HG02763 (cell line): ENCODE measurements at regions not wholly inside any gene's neighbourhood (a gene's known extent, or its start where the extent isn't known, plus 50 kb on each side); places are given as distances from the start of the nearest gene placed in this dataset.

Experiments
- ATAC-seq: cut with Tn5 transposase; IDR thresholded peaks from one replicate; pipeline ENCODE4 v1.9.1; 2021; ENCODE audit warnings: mild to moderate bottlenecking, moderate library complexity; ENCODE audit not compliant: unreplicated experiment

DNA sequence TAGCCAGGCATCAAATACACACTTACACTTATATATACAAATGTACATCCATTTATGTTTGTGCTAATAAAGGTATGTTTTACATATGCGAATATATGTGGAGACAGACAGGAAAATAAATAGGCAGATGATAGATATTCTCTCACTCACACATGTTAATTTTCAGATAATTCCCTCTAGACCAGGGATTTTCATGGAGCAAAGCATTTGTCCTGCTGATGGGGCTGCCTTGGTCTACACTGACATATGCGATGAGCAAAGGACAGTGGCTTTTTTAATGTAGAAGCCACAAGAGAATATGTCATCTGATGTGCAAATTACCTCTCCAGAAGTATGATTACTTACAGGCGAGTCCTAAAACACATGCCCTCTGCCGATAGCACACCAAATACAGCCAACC lies 224.5 kb downstream of the VEGFC start:
- no peak for ATAC-seq

DNA sequence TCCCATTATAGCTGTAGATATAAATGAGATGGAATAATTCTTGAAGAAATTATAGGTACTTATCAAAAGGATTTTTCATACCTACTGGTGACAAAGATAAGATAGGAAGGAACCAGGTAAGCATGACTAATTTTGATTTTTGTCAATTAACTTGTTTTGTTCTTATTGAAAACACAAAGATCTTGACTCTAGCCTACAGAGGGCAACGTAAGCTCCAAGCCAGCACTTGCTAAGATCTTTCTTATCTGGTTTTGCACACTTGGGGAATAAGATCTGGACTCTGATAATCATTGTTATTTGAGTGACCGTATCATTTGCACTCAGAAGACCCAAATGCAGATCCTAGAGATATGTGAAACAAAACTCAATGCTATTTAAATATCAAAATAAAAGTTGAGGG lies 223.4 kb downstream of the VEGFC start:
- no peak for ATAC-seq

DNA sequence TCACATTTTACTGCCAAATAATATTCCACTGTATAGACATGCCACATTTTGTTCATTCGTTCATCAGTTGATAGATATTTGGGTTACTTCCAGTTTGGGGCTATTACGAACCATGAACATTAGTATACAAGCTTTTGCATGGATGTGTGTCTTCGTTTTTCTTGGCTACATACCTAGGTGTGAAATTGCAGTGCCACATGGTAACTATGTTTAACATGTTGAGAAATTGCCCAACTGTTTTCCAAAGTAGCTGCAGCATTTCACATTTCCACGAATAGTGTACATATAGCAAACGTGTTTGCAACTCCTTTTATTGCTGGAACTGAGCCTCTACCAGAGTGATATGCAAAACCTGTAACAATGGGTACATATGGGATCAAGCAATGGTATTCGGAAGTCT lies 221.5 kb downstream of the VEGFC start:
- no peak for ATAC-seq

DNA sequence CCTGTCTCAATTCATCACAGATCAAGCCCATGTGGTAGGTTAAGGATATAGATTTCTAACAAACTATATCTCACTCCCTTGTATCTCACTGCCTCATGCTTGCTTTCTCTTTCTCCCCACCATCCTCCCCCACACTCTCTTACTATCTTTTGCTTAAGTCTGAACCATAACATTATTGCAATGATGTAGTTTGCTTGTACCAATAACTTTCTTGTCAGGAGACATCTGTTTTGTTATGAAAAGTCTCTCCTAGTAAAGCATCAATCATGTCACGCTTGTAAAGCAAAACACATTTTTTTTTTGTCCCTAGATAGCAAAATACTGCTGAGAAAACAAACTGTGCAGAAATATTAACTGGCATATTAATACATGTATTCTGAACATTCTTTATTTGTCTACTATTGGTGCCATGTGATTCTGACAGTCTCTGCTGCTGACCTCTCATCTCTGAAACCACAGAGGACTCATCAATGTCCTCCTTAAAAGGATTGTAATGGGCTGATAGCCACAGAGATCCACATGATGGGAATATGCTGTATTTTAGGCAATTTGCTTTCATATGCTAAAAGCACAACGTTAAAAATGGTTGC lies 217.5 kb downstream of the VEGFC start:
- no peak for ATAC-seq

DNA sequence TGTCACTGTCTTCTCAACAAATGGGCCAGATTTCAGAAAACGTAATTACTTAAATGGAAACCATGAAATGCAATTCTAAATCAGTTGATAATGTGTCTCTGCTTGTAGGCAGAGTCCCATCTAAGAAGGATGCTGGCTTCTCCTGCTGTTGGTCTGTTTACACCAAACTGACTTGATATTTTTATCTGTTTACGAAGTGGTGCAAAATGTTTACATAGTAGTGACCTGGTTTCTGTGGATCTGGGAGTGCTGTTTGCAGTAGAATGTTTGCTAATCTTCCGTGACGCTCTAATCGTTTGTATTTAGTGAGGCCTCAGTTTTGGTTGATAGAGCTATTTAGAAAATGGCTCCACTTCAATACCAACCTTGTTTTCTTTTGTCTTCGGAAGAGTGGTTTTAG lies 213.5 kb downstream of the VEGFC start:
- ATAC-seq, result no peak

DNA sequence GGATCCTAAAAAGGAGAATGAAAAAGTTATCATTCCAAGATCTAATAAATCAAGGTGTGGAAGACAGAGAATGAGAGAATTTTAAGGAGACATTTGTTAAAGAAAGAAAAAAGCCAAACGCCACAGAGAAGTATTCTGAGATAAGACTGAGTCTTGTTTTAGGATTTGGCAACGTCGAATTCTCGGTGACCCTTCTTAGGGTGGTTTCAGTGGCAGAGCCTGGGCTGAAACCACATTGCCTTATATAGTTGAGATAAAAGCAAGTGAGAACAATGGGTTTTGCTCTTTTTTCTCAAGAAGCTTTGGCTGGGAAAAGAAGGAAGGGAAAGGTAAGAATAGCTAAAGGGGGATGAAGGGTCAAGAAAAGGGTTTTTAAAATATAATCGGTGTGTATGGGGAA lies 209.4 kb downstream of the VEGFC start:
- no peak for ATAC-seq

DNA sequence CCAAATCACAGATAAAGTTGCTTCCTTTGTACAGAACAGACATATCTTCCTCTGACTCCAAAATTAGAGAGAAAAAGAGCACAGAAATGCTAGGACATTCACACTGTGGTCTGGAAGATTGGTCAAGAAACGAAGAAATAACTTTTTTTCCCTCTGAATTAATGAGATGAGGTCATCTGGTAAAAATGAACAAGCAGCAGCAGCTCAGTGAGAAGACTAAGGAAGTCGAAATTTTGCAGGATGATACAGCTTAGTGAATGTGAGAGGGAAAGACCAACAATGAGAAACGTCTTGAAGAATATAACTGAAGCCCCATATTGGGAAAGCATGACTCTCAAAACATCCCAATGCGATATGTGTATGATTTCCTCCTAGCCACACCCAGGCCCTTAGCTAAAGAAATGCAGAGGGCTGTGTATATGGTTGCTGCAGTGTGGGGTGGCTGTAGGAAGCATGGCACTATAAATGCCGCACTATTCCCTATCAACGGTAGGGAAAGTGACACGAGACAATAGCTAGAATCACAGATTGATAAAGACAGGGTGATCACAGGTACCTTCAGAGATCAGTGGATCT lies 208.6 kb downstream of the VEGFC start:
- no peak for ATAC-seq

DNA sequence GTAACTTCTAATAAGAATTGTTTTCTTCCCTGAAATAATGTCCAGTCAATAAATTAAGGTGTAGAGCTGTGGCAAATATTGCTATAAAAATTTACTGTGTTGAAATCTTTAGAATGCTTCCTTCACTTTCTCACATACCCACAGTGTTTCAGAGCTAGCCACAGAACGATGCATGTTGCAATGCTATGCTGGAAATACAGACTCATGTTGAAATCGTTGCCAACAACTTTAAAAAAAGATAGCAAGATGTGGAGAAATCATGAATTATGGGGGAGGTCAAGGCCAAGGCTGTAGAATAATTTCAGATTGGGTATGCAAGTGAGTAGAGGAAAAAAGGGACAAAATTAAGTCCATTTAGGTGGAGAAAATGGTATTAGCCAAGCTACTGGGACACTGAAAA lies 204.8 kb downstream of the VEGFC start:
- ATAC-seq, result no peak

DNA sequence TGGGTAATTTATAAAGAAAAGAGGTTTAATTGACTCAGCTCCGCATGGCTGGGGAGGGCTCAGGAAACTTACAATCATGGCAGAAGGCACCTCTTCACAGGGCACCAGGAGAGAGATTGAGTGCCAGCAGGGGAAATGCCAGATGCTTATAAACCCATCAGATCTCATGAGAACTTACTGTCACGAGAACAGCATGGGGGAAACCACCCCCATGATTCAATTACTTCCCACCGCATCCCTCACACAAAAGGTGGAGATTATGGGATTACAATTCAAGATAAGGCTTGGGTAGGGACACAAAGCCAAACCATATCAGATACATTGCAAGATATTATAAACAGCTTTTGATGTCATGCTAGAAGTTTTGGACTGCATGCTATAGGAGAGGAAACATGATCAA lies 204.3 kb downstream of the VEGFC start:
- no peak for ATAC-seq

DNA sequence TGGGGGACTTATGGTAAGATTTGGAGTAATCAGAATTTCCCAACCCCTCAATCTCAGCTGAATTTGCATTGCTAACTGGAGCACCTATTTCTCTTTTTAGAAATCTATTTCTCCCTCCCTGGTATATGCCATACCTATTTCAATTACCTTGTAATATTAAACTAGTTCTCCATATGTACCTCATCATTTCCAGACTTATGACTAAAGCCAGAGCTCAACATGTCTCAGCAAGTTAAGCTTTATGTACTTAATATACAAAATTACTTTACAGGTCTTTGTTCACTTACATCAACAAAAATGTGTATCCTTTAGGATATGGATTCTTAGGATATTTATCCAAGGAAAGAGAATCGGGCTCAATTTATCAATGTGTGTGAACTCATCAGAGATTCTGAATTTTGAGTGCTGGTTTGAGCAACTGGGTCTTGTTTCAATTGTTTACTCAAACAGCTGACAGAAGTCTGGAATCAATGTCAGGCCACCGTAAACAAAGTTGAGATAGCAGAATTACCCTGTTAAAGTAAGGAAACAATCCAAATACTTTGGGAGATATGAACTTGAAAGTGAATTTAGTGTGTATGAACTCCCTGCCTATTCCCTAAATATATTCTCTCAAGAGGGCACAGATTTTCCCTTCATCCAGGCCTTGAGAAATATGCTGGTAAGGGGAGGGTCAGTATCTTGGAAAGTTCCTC lies 199.6 kb downstream of the VEGFC start:
- no peak for ATAC-seq

DNA sequence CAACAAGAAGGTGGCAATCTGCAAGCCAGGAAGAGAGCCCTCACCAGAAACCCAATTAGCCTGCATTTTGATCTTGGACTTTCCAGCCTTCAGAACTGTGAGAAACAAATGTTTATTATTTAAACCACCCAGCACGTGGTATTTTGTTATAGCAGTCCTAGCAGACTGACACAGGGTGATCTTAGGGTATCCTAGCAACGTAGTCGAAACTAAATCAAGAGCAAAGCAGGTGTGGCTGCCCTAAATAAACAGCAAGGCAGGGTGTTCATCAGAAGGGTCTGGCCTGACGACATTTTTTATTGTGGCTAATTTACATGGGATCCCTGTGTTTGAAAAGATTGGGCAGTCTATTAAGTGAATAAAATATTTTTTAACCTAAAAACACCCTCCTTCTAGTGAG lies 198.8 kb downstream of the VEGFC start:
- ATAC-seq, result no peak

DNA sequence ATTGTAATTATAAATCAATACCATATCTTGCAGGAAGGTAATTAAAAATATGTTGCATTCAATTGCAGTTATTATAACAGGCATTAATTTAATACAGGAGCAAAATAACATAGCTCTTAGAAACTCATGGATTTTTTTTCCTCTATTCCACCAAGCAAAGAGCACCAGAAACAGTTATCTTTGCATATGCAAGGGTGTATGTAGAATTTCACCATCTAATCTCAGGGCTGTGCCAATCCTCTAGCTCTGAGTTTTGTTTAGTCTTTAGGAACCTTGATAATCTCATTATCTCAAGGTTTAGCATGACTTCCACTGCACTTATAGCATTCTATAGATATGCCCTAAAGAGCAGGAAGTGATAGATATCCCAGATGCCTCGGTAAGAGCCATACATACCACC lies 197.5 kb downstream of the VEGFC start:
- ATAC-seq, result no peak

DNA sequence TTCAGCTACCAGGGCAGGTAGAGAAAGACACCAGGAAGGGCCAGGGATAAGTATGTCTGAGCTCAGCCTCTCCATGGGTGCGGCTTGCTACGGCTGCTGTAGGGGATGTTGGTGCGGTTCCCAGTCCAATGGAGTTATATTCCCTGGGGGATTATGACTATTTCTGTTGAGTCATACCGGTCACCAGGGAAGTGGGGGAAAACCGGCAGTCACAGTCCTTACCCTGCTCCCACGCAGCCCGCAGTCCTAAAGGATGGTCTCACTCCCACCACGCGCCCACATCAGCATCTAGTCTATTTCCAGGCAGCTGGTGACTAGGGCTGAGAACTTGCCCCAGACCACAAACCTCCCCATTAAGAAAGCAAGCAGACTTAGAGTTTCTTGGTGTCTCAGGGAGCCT lies 191.6 kb downstream of the VEGFC start:
- no peak for ATAC-seq

DNA sequence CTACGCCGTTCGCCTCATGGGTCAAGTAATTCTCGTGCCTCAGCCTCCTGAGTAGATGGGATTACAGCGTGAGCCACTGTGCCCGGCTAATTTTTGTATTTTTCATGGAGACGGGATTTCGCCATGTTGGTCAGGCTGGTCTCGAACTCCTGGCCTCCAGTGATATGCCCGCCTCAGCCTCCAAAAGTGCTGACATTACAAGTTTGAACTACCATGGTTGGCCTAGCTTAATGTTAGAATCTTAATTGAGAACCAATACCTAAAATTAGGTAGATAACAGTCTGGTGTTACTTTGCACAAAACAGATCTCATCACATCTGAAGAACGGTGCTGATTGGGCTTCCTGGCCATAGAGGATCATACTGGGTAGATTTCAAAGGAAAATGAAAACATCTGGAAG lies 184.9 kb downstream of the VEGFC start:
- ATAC-seq, result no peak

DNA sequence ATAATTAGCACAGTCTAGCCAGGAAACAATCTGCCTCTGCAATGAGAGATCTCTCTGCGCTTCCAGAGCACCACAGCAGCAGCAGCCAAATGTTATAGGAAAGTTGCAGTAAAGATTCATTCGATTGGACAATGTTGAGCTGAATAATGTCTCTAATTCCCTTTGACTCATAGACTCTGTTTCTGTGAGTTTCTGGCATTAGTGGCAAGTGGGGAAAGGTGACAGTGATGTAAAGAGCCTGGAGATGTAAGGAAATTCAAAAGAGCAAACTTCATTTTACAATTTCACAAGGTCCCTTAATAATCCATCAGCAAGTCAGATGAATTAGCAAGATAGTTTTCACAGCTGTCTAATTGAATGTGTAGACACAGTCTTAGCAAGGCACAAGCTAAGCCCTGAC lies 184.4 kb downstream of the VEGFC start:
- no peak for ATAC-seq

DNA sequence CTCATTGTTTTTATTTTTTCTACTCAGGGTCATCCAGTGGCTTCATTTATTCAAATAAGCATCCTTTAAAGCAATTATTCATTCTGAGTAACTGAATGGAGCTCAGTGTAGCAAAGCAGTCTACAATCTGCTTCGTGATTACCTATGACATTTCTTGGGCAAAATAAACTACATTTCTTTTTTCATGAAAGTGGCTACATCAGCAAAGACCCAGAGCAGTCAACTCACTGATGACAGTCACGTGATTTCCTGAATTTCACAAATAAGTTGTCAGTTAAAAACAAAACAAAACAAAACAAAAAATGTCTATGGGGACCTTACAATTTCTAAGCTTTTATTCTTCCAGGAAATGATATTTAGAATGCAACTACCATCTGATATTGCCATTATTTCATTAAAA lies 182.1 kb downstream of the VEGFC start:
- ATAC-seq, result no peak

DNA sequence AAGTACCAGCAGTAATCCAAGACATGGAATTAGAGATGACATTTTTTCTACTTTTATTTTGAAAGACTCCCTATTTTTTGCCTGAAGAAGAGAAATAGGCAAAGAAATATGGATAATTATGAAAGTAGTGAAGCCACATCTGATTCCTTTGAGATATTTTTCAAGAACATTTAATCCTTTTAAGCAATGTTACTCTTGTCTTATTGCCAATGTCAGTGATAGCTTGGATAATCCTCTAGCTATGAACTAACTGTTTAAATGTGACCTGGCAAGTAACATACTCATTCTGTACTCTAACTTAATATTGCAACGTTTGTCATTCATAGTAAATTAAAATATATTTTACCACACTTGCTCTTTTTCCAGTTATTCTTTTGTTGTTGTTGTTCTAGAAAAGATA lies 181.3 kb downstream of the VEGFC start:
- no peak for ATAC-seq

DNA sequence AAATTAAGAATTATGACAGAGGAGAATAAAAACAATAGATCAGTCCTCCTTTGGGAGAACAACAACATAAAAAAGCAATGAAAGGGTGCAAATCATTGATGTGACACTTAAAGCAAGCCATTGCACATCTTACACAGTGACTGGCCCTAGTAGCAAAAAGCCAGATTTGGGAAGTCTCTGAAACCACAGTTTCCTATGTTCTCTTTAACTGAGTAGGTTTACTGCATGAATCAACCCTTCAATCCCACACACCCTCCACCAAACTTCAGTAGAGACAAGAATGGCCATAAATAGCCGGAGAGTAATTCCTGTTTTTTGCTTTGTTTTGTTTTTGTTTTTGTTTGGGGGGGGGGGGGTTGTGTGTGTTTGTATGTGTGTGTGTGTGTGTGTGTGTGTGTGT lies 180.8 kb downstream of the VEGFC start:
- ATAC-seq, result no peak

DNA sequence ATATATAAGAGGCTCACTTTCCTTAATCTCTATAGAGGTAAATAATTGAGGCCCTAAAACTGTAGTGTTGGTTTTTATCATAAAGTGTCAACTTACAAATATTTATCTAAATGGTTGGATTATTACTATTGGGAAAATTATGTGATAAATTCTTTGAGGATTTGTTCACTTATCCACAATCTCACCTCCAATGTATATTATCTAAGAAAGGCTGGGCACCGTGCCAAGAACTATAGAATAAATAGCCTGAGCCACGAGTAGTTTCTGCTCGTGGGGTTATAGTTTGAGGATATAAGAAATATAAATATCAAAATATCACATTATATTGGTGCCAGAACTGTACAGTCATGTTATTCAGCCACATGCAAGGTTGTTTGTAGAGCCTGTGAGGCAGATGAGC lies 177.9 kb downstream of the VEGFC start:
- ATAC-seq, result no peak

DNA sequence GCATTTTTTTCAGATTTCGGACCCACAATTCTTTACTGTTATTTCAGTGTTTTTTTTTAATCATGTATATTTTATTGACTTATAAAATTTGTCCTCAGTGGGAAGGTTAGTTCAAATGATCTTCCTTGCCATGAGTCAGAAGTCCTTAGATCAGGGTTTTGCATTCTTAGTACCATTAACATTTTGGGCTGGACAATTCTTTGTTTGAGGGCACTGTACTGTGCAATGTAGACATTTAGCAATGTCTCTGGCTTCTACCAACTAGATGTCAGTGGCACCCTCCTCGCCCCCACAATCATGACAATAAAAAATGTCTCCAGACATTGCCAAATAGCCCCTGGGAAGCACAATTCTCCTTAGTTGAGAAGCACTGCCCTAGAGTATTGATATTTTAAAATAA lies 176.6 kb downstream of the VEGFC start:
- ATAC-seq, result no peak

DNA sequence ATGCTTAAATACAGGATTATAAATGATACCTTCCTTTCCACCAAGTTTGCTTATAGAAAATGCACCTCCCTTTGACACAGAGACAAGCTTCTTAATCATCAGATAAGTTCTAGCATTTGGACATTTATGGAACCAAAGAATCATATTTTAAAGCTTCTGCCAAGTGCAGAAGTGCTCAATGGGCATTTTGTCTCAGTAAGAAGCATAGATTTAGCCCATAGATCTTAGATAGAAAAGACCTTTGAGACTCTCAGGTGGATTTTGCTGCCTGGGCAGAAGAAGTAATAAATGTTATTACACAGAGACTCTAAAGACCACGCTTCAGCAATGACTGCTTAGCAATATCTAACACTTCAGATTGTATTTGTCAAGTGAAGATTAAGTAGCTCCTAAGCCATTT lies 174.6 kb downstream of the VEGFC start:
- ATAC-seq, result no peak

DNA sequence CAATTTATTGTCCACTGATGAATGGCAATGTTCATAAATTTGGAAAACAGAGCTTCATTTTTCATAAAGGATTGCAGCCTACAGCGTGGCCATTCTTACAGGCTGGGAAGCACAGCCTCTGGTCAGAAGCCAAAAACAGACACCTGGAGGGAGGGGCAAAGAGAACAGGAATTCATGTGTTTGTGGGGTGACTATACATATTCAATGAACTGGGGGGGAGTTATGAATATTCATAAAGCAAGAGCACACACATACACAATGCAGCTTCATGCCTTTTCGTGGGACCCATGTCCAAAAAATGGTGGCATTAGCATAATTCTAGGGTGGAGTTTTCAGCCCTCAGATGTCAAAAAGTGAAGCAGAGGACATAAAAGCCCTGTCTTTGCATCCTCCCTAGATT lies 173.3 kb downstream of the VEGFC start:
- ATAC-seq, result no peak
